HCT116 (cell line): ENCODE measurements at regions not wholly inside any gene's neighbourhood (a gene's known extent, or its start where the extent isn't known, plus 50 kb on each side); places are given as distances from the start of the nearest gene placed in this dataset.

Experiments
- ATAC-seq: fragments of 200-7000 bp; cut with Tn5 transposase; 2 replicates; pipeline ENCODE4 v1.9.1; 2020; ENCODE audit warnings: mild to moderate bottlenecking, moderate library complexity
- BruUV-seq: library from RNA; stranded (reverse); fragments of 400-500 nt; replicated peaks from 2 replicates; lab custom pipeline; 2021; lab: Mats Ljungman, UMichigan
- CTCF ChIA-PET: fragments of 300-600 bp; sonication (Branson Sonifier 250); formaldehyde crosslinking; loops from one replicate; lab custom pipeline; 2021; ENCODE audit warnings: antibody characterized with exemption; lab: Charles Lee
- POLR2A ChIA-PET: fragments of 300-600, 350-600 bp; sonication (Branson Sonifier 250); formaldehyde crosslinking; loops from one replicate; lab custom pipeline; 2021; ENCODE audit warnings: antibody characterized with exemption; lab: Charles Lee
- RAD21 ChIA-PET, 2 experiments: fragments of 300-600 bp; sonication (Branson Sonifier 250); formaldehyde crosslinking; loops; one replicate each; lab custom pipeline; 2023; ENCODE audit warnings: low total read pairs in 2 of 2; ENCODE audit not compliant: uncharacterized antibody in 2 of 2, unreplicated experiment in 2 of 2, low non-redundant PET in 1 of 2; lab: Charles Lee
- DNase-seq: peaks from one replicate; pipeline ENCODE4 v3.0.0-alpha.2; 2010; ENCODE audit warnings: low read depth, low spot score
- H2AFZ ChIP-seq: fragments of 200-600 bp; shearing (Covaris generic), sonication (generic); 2 replicates; pipeline ENCODE4 v1.6.1; 2017; ENCODE audit warnings: low read depth, mixed run types, mixed read lengths, antibody characterized with exemption, low read length; ENCODE audit not compliant: poor library complexity, severe bottlenecking
- H3K27ac ChIP-seq: 2 replicates; pipeline ENCODE4 v1.5.1; 2012; ENCODE audit warnings: low read depth, low read length
- H3K27me3 ChIP-seq: fragments of 200-600 bp; sonication (generic); 2 replicates; pipeline ENCODE4 v1.6.1; 2016; ENCODE audit warnings: mixed run types, low read length, mixed read lengths; ENCODE audit not compliant: insufficient read depth
- H3K36me3 ChIP-seq, 2 experiments: fragments of 200-500 bp in 1 of 2; fragments of 200-600 bp in 1 of 2; sonication (Bioruptor generic) in 1 of 2; sonication (generic) in 1 of 2; 2 replicates each; pipeline versions ENCODE4 v1.5.1 to v1.6.1; 2014 to 2016; ENCODE audit warnings: low read length in 2 of 2, inconsistent platforms in 1 of 2, mixed read lengths in 1 of 2, mixed run types in 1 of 2; ENCODE audit not compliant: insufficient read depth in 2 of 2, control insufficient read depth in 1 of 2
- H3K4me1 ChIP-seq, 2 experiments: fragments of 200-600 bp in 1 of 2; sonication (generic) in 1 of 2; 2 replicates each; pipeline versions ENCODE4 v1.5.1 to v1.6.1; 2012 to 2017; ENCODE audit warnings: low read length in 2 of 2, inconsistent platforms in 1 of 2, mild to moderate bottlenecking in 1 of 2, mixed read lengths in 1 of 2, mixed run types in 1 of 2, moderate library complexity in 1 of 2; ENCODE audit not compliant: insufficient read depth in 2 of 2, control insufficient read depth in 1 of 2
- H3K4me2 ChIP-seq: fragments of 200-600 bp; sonication (generic); 2 replicates; pipeline ENCODE4 v1.6.1; 2017; ENCODE audit warnings: mixed run types, low read length, mixed read lengths
- H3K4me3 ChIP-seq, 2 experiments: fragments of 200-600 bp in 1 of 2; sonication (generic) in 1 of 2; replicated peaks in 1 of 2; 2 replicates each; pipeline ENCODE4 v1.5.1; 2011 to 2016; ENCODE audit warnings: low read length in 2 of 2, control low read depth in 1 of 2, low read depth in 1 of 2, mild to moderate bottlenecking in 1 of 2, mixed read lengths in 1 of 2, mixed run types in 1 of 2
- H3K79me2 ChIP-seq: fragments of 200-600 bp; sonication (generic); 2 replicates; pipeline ENCODE4 v1.6.1; 2017; ENCODE audit warnings: mild to moderate bottlenecking, mixed run types, low read length, moderate library complexity, mixed read lengths; ENCODE audit not compliant: insufficient read depth
- H3K9ac ChIP-seq: fragments of 200-600 bp; sonication (generic); 2 replicates; pipeline ENCODE4 v1.6.1; 2016; ENCODE audit warnings: low read length, mixed read lengths
- H3K9me2 ChIP-seq: fragments of 200-600 bp; sonication (generic), shearing (Covaris generic); 2 replicates; pipeline ENCODE4 v1.6.1; 2017; ENCODE audit warnings: mixed run types, mild to moderate bottlenecking, moderate library complexity; ENCODE audit not compliant: insufficient read depth
- H3K9me3 ChIP-seq, 2 experiments: fragments of 200-500 bp in 1 of 2; fragments of 200-600 bp in 1 of 2; sonication (Bioruptor generic) in 1 of 2; sonication (generic) in 1 of 2; 2 replicates each; pipeline ENCODE4 v1.6.1; 2014 to 2017; ENCODE audit warnings: low read length in 2 of 2, mixed read lengths in 2 of 2, inconsistent platforms in 1 of 2, low read depth in 1 of 2, mild to moderate bottlenecking in 1 of 2, mixed run types in 1 of 2, moderate library complexity in 1 of 2; ENCODE audit not compliant: control insufficient read depth in 1 of 2, insufficient read depth in 1 of 2
- H4K20me1 ChIP-seq: fragments of 200-600 bp; sonication (generic), shearing (Covaris generic); 2 replicates; pipeline ENCODE4 v1.6.1; 2017; ENCODE audit warnings: mixed run types, mild to moderate bottlenecking, moderate library complexity; ENCODE audit not compliant: insufficient read depth
- ATF3 ChIP-seq: IDR thresholded peaks from 2 replicates; pipeline ENCODE4 v1.6.1; 2012
- CEBPB ChIP-seq: IDR thresholded peaks from 2 replicates; pipeline ENCODE4 v1.6.1; 2012; ENCODE audit warnings: low read depth
- CTCF ChIP-seq, 3 experiments: fragments of 200-600 bp in 1 of 3; sonication (generic) in 1 of 3; IDR thresholded peaks in 2 of 3; conservative IDR thresholded peaks in 1 of 3; 2 replicates each; pipeline ENCODE4 v1.5.1; 2012 to 2017; ENCODE audit warnings: low read depth in 2 of 3, low read length in 2 of 3, antibody characterized with exemption in 1 of 3, borderline replicate concordance in 1 of 3, control low read depth in 1 of 3, mild to moderate bottlenecking in 1 of 3, mixed read lengths in 1 of 3, mixed run types in 1 of 3, moderate library complexity in 1 of 3; ENCODE audit not compliant: insufficient read depth in 1 of 3
- FOSL1 ChIP-seq: IDR thresholded peaks from 2 replicates; pipeline ENCODE4 v1.6.1; 2012; ENCODE audit warnings: low read depth
- MAX ChIP-seq: IDR thresholded peaks from 2 replicates; pipeline ENCODE4 v1.6.1; 2012
- POLR2A ChIP-seq: IDR thresholded peaks from 2 replicates; pipeline ENCODE4 v1.7.0; 2011; ENCODE audit warnings: borderline replicate concordance; ENCODE audit not compliant: insufficient read depth, insufficient read length; ENCODE audit errors: extremely low read depth
- POLR2AphosphoS5 ChIP-seq: IDR thresholded peaks from 2 replicates; pipeline ENCODE4 v1.6.1; 2011; ENCODE audit warnings: mild to moderate bottlenecking, low read depth, low read length, moderate library complexity
- REST ChIP-seq: IDR thresholded peaks from 2 replicates; pipeline ENCODE4 v1.6.1; 2012; ENCODE audit warnings: low read depth
- SIN3A ChIP-seq: IDR thresholded peaks from 2 replicates; pipeline ENCODE4 v1.6.1; 2012; ENCODE audit warnings: low read depth
- SP1 ChIP-seq: IDR thresholded peaks from 2 replicates; pipeline ENCODE4 v1.6.1; 2012; ENCODE audit warnings: low read depth
- SRF ChIP-seq: IDR thresholded peaks from 2 replicates; pipeline ENCODE4 v1.6.1; 2012; ENCODE audit warnings: low read depth
- TCF7L2 ChIP-seq: IDR thresholded peaks from 2 replicates; pipeline ENCODE4 v1.7.0; 2011; ENCODE audit warnings: borderline replicate concordance, inconsistent platforms; ENCODE audit not compliant: insufficient read depth, insufficient read length; ENCODE audit errors: extremely low read depth
- YY1 ChIP-seq: IDR thresholded peaks from 2 replicates; pipeline ENCODE4 v1.6.1; 2011; ENCODE audit warnings: low read length, low read depth, moderate library complexity, mild to moderate bottlenecking; ENCODE audit not compliant: insufficient replicate concordance; ENCODE audit errors: extremely low read depth
- ZBTB33 ChIP-seq: IDR thresholded peaks from 2 replicates; pipeline ENCODE4 v1.6.1; 2011; ENCODE audit warnings: mild to moderate bottlenecking, low read length, moderate library complexity; ENCODE audit not compliant: insufficient replicate concordance; ENCODE audit errors: extremely low read depth
- ZFX ChIP-seq: fragments of 450-650 bp; IDR thresholded peaks from 2 replicates; pipeline ENCODE4 v1.6.1; 2017
- ZNF274 ChIP-seq: fragments of 200-500 bp; sonication (Bioruptor generic); IDR thresholded peaks from 2 replicates; pipeline ENCODE4 v1.6.1; 2014; ENCODE audit warnings: mild to moderate bottlenecking, low read depth, low read length, inconsistent platforms
- intact Hi-C: fragments of 100-400 bp; cut with micrococcal nuclease; formaldehyde crosslinking; loops from 2 replicates; pipeline ENCODE4 v1.10.0; 2022

DNA sequence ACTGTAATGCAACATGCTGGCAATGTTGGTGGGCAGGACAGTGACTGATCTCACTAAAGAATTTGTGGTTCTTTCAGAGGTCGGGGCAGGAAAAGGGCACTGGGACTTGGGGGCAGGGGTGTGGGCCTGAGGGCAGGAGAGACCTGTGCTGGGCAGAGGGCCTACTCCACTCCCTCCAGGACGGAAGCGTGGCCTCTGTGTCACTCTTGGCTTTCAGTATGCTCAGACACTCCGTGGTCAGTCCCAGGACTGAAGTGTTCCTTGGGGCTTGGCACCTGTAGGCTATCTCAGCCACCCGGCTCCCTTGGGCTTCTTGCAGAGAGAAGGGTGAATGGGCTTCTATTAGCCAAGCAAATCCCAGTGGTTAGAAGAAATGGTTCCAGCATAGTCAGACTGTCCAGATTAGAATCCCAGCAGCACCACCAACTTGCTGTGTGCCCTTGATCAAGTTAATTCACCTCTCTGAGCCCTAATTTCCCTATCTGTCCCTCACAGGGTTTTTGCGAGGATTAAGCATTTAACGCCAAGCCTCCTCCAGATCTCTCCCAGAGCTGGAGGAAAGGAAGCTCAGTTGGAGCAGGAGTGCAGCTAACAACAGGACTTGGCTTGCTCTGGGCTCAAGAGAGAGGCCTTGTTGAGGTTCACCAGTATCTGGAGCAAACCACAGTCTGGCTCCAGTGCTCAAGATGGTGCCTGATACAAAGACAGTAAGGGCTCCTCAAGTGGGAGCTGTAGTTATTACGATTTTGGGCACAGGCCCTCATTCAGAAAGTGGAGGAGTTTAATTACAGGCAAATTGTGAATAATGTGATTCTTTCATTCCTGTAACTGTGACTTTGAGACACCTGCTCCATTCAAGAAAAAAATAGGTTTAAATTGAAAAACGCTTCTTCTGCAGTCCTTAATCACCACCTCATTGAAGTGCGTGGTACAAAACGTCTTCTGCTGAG is 57.7 kb upstream of the LRP8 start:
- BruUV-seq, result no TSS peak

More for the DNA sequence above, 57.7 kb upstream of the LRP8 start:
- no peaks in the 10 kb centered on the region for H3K9me2 ChIP-seq
- intact Hi-C loops, result no loop called here
- no peak for TF ChIP-seq SP1
- no peak for TF ChIP-seq SRF
- TF ChIP-seq POLR2AphosphoS5, result no peak
- TF ChIP-seq ZNF274, result no peak
- no peak for TF ChIP-seq CEBPB
- no peak for TF ChIP-seq ZFX
- no peak for TF ChIP-seq MAX
- no peak for TF ChIP-seq POLR2A
- no peak for TF ChIP-seq ZBTB33
- TF ChIP-seq YY1, result no peak
- TF ChIP-seq FOSL1, result no peak
- TF ChIP-seq ATF3, result no peak
- TF ChIP-seq TCF7L2, result no peak
- no peak for TF ChIP-seq SIN3A
- TF ChIP-seq REST, result no peak
- no peak for TF ChIP-seq CTCF (IDR thresholded peaks at IDR 0.05 in 2 of 3, conservative IDR thresholded peaks at IDR 0.05 in 1 of 3; ENCODE audit: borderline replicate concordance in 1 of 3, insufficient read depth in 1 of 3, low read depth in 2 of 3, low read length in 2 of 3)
- TF ChIP-seq, all 23 proteins: peak for 0
- ChIA-PET POLR2A (no interaction called here), CTCF (no interaction called here), RAD21 (no interaction called here)
- Histone ChIP-seq H3K9ac (no peak overlapping the region), H3K27ac (no peak overlapping the region), H3K4me2 (no peak overlapping the region), H3K36me3 (no peaks in the 10 kb centered on the region), H2AFZ (no peak overlapping the region), H3K79me2 (no peaks in the 10 kb centered on the region), H4K20me1 (no peaks in the 10 kb centered on the region), H3K9me3 (no peaks in the 10 kb centered on the region), H3K27me3 (no peaks in the 10 kb centered on the region), H3K4me3 (no peak overlapping the region), H3K4me1 (peaks cover 6 to 24% of the 10 kb centered on the region in 2 experiments; a peak in 3 of 4 replicates)
- no peak for DNase-seq
- no peak for ATAC-seq
